ENCODE measurements at regions not wholly inside any gene's neighbourhood (a gene's known extent, or its start where the extent isn't known, plus 50 kb on each side); places are given as distances from the start of the nearest gene placed in this dataset.

GRCh38 chr5:40025586-40025985 lies 600.8 kb upstream of the DAB2 start:
- Histone ChIP-seq H3K9ac (ENCODE audit: low read length in 3 of 3) (no peak overlapping the region), H3K36me3 (ENCODE audit: control insufficient read depth in 2 of 3, insufficient read depth in 3 of 3, low read length in 3 of 3) (no peaks in the 10 kb centered on the region), H3K9me3 (ENCODE audit: control insufficient read depth in 2 of 3, insufficient read depth in 1 of 3, low read length in 3 of 3) (peaks cover 0 to under 1% (median 0%) of the 10 kb centered on the region in 3 donors), H3K4me3 (ENCODE audit: low read length in 3 of 3) (no peak overlapping the region), H3K4me1 (ENCODE audit: control insufficient read depth in 2 of 3, insufficient read depth in 2 of 3, low read depth in 1 of 3, low read length in 3 of 3) (no peaks in the 10 kb centered on the region), H3K27me3 (ENCODE audit: control insufficient read depth, insufficient read depth, low read length) (no peaks in the 10 kb centered on the region), H3K27ac (ENCODE audit: low read depth in 2 of 2, low read length in 2 of 2) (no peak overlapping the region)
- FAIRE-seq (no peak), DNase-seq (no peak)
- TF ChIP-seq CTCF (IDR thresholded peaks at IDR 0.05; ENCODE audit: borderline replicate concordance, extremely low read depth, insufficient read depth) = no peak
- intact Hi-C loops (cut with DNase I) = no loop called here

GRCh38 chr5:40022057-40022456 lies 597.3 kb upstream of the DAB2 start:
- Histone ChIP-seq H3K9me3 (ENCODE audit: control insufficient read depth in 2 of 3, insufficient read depth in 1 of 3, low read length in 3 of 3) (peaks cover 0 to 6% (median 0%) of the 10 kb centered on the region in 3 donors), H3K9ac (ENCODE audit: low read length in 3 of 3) (no peak overlapping the region), H3K27me3 (ENCODE audit: control insufficient read depth, insufficient read depth, low read length) (no peaks in the 10 kb centered on the region), H3K36me3 (ENCODE audit: control insufficient read depth in 2 of 3, insufficient read depth in 3 of 3, low read length in 3 of 3) (no peaks in the 10 kb centered on the region), H3K27ac (ENCODE audit: low read depth in 2 of 2, low read length in 2 of 2) (no peak overlapping the region), H3K4me3 (ENCODE audit: low read length in 3 of 3) (no peak overlapping the region), H3K4me1 (ENCODE audit: control insufficient read depth in 2 of 3, insufficient read depth in 2 of 3, low read depth in 1 of 3, low read length in 3 of 3) (no peaks in the 10 kb centered on the region)
- FAIRE-seq (no peak), DNase-seq (no peak)
- TF ChIP-seq CTCF (IDR thresholded peaks at IDR 0.05; ENCODE audit: borderline replicate concordance, extremely low read depth, insufficient read depth) = no peak
- intact Hi-C loops (cut with DNase I) = no loop called here

- peaks cover 0 to 6% (median 0%) of the 10 kb centered on the region in 3 donors for H3K9me3 ChIP-seq (ENCODE audit: control insufficient read depth in 2 of 3, insufficient read depth in 1 of 3, low read length in 3 of 3)
- DNase-seq (no peak), FAIRE-seq (no peak)
- H3K9ac ChIP-seq (ENCODE audit: low read length in 3 of 3) = no peak overlapping the region
- no peak overlapping the region for H3K27ac ChIP-seq (ENCODE audit: low read depth in 2 of 2, low read length in 2 of 2)
- no peak overlapping the region for H3K4me3 ChIP-seq (ENCODE audit: low read length in 3 of 3)
- no peaks in the 10 kb centered on the region for H3K27me3 ChIP-seq (ENCODE audit: control insufficient read depth, insufficient read depth, low read length)
- intact Hi-C loops (cut with DNase I) = no loop called here
- no peak for TF ChIP-seq CTCF (IDR thresholded peaks at IDR 0.05; ENCODE audit: borderline replicate concordance, extremely low read depth, insufficient read depth)
- no peaks in the 10 kb centered on the region for H3K36me3 ChIP-seq (ENCODE audit: control insufficient read depth in 2 of 3, insufficient read depth in 3 of 3, low read length in 3 of 3)
- no peaks in the 10 kb centered on the region for H3K4me1 ChIP-seq (ENCODE audit: control insufficient read depth in 2 of 3, insufficient read depth in 2 of 3, low read depth in 1 of 3, low read length in 3 of 3)
These were observed 596.2 kb upstream of the DAB2 start for GRCh38 chr5:40021007-40021406.

GRCh38 chr5:40017918-40018317 lies 593.1 kb upstream of the DAB2 start:
- no peak overlapping the region for H3K27ac ChIP-seq (ENCODE audit: low read depth in 2 of 2, low read length in 2 of 2)
- no peak for TF ChIP-seq CTCF (IDR thresholded peaks at IDR 0.05; ENCODE audit: borderline replicate concordance, extremely low read depth, insufficient read depth)
- H3K9me3 ChIP-seq (ENCODE audit: control insufficient read depth in 2 of 3, insufficient read depth in 1 of 3, low read length in 3 of 3) = peaks cover 0 to 6% (median 0%) of the 10 kb centered on the region in 3 donors
- H3K4me1 ChIP-seq (ENCODE audit: control insufficient read depth in 2 of 3, insufficient read depth in 2 of 3, low read depth in 1 of 3, low read length in 3 of 3) = no peaks in the 10 kb centered on the region
- DNase-seq (no peak), FAIRE-seq (no peak)
- H3K9ac ChIP-seq (ENCODE audit: low read length in 3 of 3) = no peak overlapping the region
- intact Hi-C loops (cut with DNase I) = no loop called here
- no peaks in the 10 kb centered on the region for H3K36me3 ChIP-seq (ENCODE audit: control insufficient read depth in 2 of 3, insufficient read depth in 3 of 3, low read length in 3 of 3)
- no peak overlapping the region for H3K4me3 ChIP-seq (ENCODE audit: low read length in 3 of 3)
- H3K27me3 ChIP-seq (ENCODE audit: control insufficient read depth, insufficient read depth, low read length) = no peaks in the 10 kb centered on the region
